GM18520 (cell line): ENCODE measurements at regions not wholly inside any gene's neighbourhood (a gene's known extent, or its start where the extent isn't known, plus 50 kb on each side); places are given as distances from the start of the nearest gene placed in this dataset.
"Not testable (repeated sequence)": the region's sequence is repeated elsewhere in the genome, so short reads cannot be mapped to it uniquely, and the experiment has no call there.

Experiments
- ATAC-seq: cut with Tn5 transposase; IDR thresholded peaks from one replicate; pipeline ENCODE4 v1.9.1; 2021; ENCODE audit not compliant: unreplicated experiment

DNA sequence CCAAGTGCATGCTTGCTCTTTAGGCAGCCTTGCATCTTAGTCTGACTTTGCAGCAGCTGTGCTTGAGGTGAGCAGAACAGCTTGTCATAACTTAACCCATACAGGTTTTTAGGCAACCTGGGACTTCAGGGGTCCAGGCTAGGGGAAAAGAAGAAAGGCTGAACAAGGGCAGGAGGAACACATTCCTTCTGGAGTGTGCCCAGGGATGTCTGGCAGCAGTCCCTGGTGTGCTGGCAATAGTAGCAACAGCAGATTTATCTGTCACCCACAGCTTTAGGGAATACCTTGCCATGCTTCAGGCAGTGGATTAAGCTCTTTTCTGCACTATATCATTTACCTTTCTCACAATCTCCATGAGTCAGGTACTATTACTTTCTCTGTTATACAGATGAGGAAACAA is 513.0 kb downstream of the RAB38 start:
- ATAC-seq = no peak

DNA sequence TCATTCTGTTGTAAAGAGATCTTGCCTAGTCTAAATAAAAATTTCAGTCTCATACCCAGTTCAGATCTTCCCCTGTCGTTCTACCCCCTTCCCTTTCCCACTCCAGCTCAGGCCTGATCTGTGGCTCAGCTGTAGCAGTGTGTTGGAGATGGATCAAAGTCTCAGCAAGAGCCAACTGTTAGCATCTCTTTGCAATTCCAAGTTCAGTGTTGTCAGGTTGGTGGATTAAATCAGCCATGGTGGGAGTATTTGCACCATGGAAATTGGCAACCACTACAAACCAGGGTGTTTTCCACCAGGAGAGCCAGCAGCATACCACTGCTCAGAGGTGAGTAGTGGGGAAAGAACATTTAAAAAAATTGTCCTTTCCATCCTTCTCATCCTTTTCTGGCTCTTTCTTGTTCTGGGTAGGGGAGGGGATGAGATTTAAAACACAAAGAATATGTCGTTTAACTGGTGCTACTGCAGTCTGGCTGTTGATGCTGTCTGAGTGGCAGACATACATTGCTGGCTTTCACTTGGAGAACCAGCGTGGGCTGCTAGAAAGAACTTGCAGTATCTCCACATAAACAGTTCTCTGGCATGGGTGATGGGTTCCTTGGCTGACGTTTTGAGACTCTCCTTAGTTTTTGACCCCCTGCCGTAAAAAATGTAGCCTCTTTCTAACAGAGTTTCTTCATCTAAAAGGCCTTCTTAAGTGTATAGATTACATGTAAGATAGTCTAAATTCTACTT is 514.1 kb downstream of the RAB38 start:
- ATAC-seq = no peak

DNA sequence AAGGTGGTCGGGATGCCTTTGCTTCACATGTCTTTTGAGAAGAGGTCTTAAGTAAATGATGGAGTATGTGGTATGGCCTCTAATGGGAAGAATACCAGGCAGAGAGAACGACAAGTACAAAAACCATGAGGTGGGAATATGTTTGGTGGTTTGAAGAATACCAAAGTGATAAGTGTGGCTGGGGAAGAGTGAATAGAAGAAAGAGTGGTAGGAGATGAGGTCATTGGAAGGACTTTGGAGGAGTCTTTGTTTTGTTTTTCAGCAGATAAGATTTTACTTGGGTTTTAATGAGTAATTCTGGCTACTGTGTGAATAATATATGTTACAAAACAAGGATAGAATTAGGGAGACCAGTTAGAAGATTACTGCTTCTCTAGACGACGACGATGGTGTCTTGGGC is 515.4 kb downstream of the RAB38 start:
- ATAC-seq = no peak

DNA sequence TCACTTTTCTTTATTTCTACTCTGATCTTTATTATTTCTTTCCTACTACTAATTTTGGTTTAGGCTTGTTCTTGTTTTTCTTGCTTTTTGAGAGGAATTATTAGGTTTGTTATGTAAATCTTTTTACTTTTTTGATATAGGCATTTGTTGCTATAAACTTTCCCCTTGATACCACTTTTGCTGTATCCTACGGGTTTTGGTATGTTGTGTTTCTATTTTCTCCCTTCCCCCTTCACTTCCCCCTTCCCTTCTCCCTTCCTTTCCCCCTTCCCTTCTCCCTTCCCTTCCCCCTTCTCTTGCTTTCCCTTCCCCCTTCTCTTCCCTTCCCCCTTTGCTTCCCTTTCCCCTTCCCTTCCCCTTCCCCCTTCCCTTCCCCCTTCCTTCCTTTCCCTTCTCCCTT is 529.6 kb downstream of the RAB38 start:
- no peak for ATAC-seq

DNA sequence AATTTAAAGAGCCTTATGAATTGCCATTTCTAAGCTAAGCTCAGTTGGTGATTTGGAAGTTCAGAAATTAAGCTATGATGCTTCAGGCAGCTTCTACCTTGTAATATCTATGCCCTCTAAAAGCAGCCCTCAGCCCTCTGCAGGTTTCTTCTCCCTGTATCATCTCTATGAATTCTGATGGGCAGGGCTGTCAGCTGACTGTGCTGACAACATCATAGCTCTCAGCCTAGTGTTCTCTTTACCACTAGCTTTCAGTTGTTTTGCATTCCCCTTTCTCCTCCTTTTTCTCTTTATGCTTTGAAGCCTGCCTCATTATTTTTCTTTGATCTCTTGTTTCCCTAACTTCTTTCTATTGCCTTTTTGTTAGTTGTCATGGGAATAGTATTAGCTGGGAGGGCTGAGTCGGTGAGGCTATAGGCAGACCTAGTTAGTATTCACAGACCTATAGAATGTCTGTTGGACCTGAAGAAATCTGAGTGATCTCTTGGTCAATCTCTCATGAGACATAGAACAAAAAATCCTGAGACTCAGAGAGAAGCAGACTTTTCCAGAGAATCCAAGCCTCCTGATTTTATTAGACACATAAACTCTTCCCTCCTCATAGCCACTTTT is 535.4 kb downstream of the RAB38 start:
- no peak for ATAC-seq

DNA sequence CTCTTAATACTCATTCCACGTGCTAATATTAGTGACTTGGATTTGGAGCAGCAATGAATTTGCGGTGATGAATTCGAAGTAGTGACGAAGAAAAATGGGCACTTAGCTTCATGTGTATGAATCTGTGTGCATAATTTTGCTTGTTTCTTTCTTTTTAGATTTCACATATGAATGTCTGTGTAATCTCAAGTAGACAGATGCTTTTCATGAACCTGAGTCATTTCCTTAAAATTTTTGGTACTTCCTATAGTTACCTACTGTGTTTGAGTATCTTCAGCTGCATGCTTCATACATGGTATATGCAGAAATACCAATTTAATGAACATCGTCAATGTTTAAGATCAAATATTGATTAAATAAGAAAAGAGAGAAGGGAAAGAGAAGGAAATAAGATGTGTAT is 540.2 kb downstream of the RAB38 start:
- ATAC-seq = no peak

DNA sequence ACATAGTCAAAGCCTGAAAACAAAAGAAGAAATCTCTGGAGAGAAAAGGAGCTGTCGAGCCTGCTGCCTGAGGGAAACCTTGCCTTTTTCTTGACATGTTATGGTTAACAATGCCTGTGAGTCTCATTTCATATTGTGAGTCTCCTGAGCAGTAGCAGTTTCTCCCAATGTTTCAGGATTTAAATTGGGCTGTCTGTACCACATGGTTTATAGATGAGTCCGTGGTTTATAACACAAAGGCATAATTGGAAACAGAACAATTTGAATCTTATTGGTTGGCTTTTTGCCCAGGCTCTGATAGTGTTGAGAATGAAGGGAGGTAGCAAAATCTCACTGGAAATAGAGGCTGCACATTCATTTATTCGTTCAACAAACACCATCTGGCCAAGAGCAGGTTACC is 540.9 kb downstream of the RAB38 start:
- no peak for ATAC-seq

DNA sequence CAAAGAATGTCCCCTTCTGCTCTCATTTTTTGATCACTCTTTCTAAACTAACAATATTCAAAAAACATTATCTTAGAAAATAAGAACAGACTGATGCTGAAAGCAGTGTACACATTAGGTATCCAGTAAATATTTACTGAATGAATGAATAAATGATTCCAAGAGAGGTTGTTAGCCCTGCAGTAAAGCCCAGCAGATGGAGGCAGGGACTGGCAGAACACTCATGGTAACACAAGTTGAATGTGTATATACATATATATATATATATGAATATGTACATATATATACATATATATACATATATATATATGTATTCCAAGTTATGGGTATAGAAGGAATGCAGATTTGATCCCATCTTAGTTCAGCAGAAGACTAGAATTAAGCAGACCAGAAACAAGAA is 546.3 kb downstream of the RAB38 start:
- no peak for ATAC-seq

DNA sequence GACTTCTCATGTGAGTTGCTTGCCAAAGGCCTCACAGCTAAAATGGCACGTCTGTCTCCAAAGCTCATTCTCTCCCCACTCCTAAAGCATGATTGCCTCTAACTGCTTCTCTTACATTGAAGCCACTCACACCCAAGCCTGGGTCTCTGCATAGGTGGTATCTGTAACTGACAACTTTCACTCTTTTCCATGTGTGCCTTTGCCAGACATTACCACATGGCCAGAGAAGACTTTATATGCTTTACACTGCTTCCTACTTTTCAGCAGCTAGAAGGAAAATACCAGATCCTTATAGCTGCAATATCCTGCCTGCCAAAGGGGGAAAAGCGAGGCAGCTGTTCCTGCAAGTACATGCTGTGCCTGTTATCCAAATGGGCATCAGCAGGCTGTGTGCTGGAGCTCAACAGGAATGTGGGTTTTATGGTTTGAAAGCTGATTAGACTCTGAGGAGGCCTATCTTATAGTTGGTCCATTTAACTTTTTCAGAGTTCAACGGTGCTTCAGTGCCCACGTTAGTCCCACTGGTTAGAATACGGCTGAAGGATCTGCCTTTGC is 547.1 kb downstream of the RAB38 start:
- no peak for ATAC-seq

DNA sequence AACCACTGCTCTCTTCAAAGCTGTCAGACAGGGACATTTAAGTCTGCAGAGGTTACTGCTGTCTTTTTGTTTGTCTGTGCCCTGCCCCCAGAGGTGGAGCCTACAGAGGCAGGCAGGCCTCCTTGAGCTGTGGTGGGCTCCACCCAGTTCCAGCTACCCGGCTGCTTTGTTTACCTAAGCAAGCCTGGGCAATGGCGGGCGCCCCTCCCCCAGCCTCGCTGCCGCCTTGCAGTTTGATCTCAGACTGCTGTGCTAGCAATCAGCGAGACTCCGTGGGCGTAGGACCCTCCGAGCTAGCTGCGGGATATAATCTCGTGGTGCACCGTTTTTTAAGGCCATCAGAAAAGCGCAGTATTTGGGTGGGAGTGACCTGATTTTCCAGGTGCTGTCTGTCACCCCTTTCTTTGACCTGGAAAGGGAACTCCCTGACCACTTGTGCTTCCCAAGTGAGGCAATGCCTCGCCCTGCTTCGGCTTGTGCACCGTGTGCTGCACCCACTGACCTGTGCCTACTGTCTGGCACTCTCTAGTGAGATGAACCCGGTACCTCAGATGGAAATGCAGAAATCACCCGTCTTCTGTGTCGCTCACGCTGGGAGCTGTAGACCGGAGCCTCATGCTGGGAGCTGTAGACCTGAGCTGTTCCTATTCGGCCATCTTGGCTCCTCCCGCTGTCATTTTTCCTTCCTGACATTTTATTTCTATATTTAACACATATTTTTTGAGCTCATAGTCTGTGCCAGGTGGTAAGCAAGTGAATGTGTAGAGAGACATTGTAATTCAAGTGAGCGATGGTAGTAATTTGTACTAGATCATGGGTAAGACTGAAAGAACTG is 551.5 kb downstream of the RAB38 start:
- ATAC-seq = not testable (repeated sequence)

DNA sequence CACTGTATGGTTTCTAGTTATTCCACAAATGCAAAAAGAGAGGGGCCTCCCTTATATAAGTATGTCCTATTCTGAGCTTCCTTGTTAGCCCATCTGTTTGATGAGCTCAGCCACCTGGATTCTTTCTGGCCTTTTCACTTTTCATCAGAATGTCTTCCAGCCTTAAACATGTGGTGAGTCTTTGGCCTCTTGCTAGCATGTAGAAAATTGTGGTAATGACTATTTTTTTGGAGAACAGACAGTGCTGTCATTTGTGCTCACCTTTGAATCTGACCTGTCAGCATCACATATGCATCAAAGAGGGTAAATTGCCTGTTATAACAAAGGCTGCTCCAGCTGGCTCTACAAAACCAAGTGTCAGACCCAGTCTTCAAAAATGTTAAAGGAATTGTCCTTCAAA is 558.7 kb downstream of the RAB38 start:
- no peak for ATAC-seq

DNA sequence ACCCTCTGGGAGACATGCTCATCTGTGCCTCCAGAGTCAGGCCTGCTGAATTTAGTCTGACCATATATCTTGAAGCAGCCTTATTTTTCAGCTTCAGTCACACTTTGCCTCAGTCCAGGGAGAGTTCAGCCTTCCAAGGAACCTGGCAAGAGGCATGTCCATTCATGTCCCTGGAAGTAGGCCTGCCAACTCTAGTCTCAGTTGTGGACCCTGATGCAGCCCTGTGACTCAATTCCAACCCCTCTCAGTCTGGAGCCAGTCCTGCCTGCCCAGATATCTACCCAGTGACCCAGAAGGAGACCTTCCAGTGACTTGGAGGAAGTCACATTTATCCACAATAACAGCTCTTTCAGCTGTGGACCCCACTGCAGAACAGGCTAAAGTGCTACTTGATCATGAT is 566.6 kb downstream of the TMEM135 start:
- ATAC-seq = no peak

DNA sequence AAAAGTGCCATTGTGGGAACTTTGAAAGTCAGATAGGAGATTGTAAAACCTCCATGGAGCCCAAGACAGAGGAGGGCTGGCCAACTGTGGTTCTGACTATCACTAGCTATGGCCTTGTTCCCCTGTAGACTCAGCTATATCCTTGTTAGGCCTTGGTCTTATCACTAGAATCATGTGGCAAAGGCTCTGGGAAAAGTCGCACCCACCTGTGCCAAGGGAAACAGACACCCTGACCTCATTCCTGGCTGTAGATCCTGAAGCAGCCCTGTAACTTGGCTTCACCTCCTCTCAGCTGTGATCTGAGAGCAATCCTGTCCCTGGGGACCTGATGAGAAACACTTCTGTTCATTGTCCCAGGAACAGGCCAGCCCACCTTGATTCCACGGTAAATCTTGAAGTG is 566.2 kb downstream of the TMEM135 start:
- ATAC-seq = no peak

DNA sequence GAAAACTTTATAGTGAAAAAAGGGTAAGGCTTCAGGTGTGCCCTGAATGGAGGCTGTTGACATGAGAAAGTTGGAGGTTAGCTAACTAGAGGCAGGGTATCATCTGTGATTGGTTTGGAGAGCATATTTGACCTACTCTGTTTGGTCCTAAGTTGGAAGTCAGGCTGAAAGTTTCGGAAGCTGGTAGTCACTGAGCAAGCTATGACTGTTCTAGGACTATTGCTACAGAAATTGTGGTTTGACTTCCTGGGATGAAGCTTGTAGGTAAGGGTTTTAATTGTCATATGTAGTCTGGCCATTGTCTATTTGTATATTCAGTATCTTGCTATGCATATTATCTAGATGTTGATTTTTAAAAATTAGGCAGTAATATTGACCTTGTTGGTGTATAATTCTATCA is 565.0 kb downstream of the TMEM135 start:
- no peak for ATAC-seq

DNA sequence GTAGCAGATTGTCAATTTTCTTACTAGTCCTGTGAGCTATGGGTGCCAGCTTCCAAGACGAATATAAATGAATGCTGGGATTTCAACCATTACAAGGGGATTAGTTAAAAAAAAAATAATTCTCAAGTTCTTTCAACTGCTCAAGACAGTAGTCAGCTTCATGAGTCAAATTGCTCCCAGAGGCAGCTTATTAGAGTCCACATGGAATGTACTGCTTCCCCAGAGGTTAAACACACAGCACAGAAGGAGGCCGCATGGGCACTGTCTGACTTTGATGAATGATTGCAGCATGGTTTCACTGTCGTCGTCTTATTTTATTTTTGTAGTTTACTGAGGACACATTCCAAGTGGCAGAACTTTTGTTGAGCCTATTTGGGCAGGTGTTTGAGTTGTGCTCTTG is 563.2 kb downstream of the TMEM135 start:
- no peak for ATAC-seq

DNA sequence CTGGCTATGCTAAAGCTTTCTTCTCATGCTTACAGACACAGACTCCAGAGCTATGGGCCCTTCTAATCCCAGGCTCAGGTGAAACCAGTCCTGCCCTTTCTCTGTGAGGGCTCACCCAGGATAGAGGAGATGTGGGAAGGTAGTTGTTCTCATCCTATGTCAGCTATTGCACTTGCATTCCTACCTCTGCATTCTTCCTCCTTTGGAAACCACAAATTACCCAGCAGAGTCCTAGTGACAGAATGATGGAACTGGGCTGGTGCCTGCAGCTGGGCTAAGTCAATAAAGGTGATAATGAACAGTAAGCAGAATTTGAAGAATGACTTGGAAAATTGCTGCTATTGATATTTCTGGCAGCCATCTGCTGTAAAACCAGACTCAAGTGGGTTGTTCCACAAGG is 560.0 kb downstream of the TMEM135 start:
- ATAC-seq = no peak

DNA sequence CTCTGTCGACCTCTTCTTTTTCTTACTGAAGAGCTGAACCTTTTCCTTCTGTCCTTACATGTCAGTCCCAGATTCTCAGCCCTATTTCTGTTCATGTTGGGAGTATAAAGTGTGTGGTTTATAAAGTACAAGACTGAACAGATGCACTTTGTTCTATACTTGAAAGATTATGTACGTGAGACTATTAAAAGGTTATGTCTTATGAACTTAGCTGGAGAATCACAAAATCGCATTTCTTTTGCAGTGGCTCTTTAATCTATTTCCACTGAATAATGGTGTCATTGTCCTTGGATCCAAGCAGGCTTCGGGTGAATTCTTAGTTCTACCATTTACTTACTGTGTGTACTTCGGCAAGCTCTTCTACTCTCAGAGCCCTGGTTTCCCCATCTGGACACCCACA is 558.4 kb downstream of the TMEM135 start:
- no peak for ATAC-seq

DNA sequence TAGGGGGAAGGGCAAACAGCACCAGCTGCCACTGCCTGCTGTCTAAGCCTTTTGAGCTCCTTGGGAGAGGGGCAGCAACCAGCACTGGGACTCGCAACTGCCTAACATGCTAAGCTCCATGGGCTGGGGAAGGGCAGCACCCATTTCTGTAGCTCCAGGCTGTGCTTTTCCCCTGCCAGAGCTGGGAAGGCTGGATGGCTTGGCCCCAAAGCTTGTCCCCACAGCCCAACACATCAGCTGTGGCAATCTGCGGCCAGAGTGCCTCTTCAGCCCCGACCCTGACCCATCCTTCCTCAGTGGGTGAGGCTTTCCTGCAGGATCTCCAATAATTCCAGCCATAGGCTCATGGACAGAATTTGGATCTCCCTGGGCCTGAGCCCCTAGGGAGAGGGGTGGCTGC is 551.3 kb downstream of the TMEM135 start:
- ATAC-seq = no peak

DNA sequence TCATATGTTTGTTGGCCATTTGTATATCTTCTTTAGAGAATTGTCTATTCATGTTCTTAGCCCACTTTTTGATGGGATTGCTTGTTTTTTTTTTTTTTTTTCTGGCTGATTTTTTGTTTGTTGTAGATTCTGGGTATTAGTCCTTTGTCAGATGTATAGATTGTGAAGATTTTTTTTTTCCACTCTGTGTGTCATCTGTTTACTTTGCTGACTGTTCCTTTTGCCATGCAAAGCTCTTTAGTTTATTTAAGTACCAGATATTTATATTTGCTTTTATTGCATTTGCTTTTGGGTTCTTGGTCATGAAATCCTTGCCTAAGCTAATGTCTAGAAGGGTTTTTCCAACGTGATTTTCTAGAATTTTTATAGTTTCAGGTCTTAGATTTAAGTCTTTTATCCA is 547.9 kb downstream of the TMEM135 start:
- not testable (repeated sequence) for ATAC-seq

DNA sequence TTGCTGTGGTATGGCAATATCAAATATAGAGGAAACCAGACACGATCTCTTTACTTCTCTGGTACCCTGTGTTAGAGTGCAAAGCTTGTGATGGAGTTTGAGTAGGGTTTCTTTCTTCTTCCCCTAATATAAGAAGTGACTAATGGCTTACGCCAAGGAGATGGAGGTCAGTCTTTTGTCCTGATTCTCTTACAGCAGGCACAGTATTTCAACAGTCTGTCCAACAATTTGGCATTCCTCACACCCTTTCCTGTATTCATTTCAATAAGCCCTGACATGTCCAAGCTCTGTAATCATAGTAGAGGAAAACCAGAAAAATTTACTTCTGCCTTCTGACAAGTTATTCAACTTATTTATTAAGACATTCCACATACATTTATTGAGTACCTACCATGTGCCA is 546.2 kb downstream of the TMEM135 start:
- ATAC-seq = no peak

DNA sequence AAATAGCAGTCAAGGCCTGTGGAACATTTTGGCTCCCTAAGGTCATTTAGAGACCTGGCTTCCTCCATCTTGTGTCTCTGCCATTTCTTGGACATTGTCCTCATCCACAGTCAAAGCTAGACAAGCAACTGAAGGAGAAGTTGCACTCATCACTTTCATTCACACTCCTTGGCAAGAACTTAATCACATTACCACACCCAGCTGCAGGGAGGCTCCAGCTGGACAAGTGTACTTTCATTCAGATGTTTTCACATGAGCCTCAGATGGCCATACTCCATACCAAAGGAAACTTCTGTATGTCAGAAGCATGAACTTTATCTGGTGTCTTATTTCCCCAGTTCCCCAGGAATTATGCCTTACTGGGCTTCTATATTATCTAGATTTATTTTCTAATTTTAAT is 537.4 kb downstream of the TMEM135 start:
- no peak for ATAC-seq

DNA sequence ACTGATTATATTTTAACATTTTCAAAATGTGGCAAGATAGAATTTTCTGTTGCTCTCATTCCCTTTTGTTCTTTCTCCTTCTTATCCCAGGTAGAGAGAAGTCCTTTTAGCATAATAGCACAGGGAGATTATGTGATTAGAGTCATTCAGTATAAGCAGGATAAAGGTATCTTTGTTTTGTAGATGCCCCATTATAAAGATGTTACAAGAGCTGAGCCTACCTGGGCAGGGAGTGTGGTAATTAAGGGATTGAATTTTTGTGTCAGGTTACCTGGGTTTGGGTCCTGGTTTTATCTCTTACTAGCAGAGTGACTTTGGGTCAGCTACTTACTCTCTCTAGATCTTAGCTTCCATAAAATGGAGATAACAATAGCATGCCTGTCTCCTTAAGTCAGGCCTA is 536.5 kb downstream of the TMEM135 start:
- no peak for ATAC-seq
